GM12878 (cell line): ENCODE measurements at regions not wholly inside any gene's neighbourhood (a gene's known extent, or its start where the extent isn't known, plus 50 kb on each side); places are given as distances from the start of the nearest gene placed in this dataset.

Experiments used
- ATF7 ChIP-seq: fragments of 450-650 bp; IDR thresholded peaks from 2 replicates; pipeline ENCODE4 v1.6.1; 2016; ENCODE audit warnings: low read depth, mild to moderate bottlenecking
- SIN3A ChIP-seq: IDR thresholded peaks from 2 replicates; pipeline ENCODE4 v1.6.1; 2012; ENCODE audit warnings: low read depth, low read length, improper control_type of control experiment
- ZBTB40 ChIP-seq: fragments of 450-650 bp; IDR thresholded peaks from 2 replicates; pipeline ENCODE4 v1.6.1; 2016; ENCODE audit warnings: mild to moderate bottlenecking, moderate library complexity, borderline replicate concordance
- TF ChIP-seq, protein P1 (sequence below): fragments of 450-650 bp; IDR thresholded peaks from 2 replicates; pipeline ENCODE4 v1.6.1; 2018; ENCODE audit warnings: mild to moderate bottlenecking, low read depth, moderate library complexity; ENCODE audit not compliant: partially characterized antibody
- TF ChIP-seq, protein P2 (sequence below): fragments of 450-650 bp; IDR thresholded peaks from 2 replicates; pipeline ENCODE4 v1.6.1; 2017; ENCODE audit warnings: mild to moderate bottlenecking, moderate library complexity
- TF ChIP-seq, protein P3 (sequence below), 3 experiments: IDR thresholded peaks in 2 of 3; conservative IDR thresholded peaks in 1 of 3; 2 replicates each; pipeline ENCODE4 v1.5.1; 2011; ENCODE audit warnings: low read depth in 3 of 3, low read length in 3 of 3, mild to moderate bottlenecking in 3 of 3, control low read depth in 2 of 3, moderate library complexity in 2 of 3, inconsistent platforms in 1 of 3, mixed read lengths in 1 of 3; ENCODE audit not compliant: control insufficient read depth in 2 of 3, insufficient read depth in 1 of 3; ENCODE audit errors: extremely low read depth in 1 of 3

GRCh38 chr13:31895691-31896090 lies 135.9 kb upstream of the FRY start (continued):
- TF ChIP-seq, protein P1, sequence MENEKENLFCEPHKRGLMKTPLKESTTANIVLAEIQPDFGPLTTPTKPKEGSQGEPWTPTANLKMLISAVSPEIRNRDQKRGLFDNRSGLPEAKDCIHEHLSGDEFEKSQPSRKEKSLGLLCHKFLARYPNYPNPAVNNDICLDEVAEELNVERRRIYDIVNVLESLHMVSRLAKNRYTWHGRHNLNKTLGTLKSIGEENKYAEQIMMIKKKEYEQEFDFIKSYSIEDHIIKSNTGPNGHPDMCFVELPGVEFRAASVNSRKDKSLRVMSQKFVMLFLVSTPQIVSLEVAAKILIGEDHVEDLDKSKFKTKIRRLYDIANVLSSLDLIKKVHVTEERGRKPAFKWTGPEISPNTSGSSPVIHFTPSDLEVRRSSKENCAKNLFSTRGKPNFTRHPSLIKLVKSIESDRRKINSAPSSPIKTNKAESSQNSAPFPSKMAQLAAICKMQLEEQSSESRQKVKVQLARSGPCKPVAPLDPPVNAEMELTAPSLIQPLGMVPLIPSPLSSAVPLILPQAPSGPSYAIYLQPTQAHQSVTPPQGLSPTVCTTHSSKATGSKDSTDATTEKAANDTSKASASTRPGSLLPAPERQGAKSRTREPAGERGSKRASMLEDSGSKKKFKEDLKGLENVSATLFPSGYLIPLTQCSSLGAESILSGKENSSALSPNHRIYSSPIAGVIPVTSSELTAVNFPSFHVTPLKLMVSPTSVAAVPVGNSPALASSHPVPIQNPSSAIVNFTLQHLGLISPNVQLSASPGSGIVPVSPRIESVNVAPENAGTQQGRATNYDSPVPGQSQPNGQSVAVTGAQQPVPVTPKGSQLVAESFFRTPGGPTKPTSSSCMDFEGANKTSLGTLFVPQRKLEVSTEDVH = no peak
- no peak for TF ChIP-seq SIN3A
- no peak for TF ChIP-seq ATF7
- TF ChIP-seq, protein P2, sequence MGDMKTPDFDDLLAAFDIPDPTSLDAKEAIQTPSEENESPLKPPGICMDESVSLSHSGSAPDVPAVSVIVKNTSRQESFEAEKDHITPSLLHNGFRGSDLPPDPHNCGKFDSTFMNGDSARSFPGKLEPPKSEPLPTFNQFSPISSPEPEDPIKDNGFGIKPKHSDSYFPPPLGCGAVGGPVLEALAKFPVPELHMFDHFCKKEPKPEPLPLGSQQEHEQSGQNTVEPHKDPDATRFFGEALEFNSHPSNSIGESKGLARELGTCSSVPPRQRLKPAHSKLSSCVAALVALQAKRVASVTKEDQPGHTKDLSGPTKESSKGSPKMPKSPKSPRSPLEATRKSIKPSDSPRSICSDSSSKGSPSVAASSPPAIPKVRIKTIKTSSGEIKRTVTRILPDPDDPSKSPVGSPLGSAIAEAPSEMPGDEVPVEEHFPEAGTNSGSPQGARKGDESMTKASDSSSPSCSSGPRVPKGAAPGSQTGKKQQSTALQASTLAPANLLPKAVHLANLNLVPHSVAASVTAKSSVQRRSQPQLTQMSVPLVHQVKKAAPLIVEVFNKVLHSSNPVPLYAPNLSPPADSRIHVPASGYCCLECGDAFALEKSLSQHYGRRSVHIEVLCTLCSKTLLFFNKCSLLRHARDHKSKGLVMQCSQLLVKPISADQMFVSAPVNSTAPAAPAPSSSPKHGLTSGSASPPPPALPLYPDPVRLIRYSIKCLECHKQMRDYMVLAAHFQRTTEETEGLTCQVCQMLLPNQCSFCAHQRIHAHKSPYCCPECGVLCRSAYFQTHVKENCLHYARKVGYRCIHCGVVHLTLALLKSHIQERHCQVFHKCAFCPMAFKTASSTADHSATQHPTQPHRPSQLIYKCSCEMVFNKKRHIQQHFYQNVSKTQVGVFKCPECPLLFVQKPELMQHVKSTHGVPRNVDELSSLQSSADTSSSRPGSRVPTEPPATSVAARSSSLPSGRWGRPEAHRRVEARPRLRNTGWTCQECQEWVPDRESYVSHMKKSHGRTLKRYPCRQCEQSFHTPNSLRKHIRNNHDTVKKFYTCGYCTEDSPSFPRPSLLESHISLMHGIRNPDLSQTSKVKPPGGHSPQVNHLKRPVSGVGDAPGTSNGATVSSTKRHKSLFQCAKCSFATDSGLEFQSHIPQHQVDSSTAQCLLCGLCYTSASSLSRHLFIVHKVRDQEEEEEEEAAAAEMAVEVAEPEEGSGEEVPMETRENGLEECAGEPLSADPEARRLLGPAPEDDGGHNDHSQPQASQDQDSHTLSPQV = no peak
- TF ChIP-seq, protein P3, sequence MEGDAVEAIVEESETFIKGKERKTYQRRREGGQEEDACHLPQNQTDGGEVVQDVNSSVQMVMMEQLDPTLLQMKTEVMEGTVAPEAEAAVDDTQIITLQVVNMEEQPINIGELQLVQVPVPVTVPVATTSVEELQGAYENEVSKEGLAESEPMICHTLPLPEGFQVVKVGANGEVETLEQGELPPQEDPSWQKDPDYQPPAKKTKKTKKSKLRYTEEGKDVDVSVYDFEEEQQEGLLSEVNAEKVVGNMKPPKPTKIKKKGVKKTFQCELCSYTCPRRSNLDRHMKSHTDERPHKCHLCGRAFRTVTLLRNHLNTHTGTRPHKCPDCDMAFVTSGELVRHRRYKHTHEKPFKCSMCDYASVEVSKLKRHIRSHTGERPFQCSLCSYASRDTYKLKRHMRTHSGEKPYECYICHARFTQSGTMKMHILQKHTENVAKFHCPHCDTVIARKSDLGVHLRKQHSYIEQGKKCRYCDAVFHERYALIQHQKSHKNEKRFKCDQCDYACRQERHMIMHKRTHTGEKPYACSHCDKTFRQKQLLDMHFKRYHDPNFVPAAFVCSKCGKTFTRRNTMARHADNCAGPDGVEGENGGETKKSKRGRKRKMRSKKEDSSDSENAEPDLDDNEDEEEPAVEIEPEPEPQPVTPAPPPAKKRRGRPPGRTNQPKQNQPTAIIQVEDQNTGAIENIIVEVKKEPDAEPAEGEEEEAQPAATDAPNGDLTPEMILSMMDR (IDR thresholded peaks at IDR 0.05 in 2 of 3, conservative IDR thresholded peaks at IDR 0.05 in 1 of 3; ENCODE audit: control insufficient read depth in 2 of 3, extremely low read depth in 1 of 3, insufficient read depth in 1 of 3, low read depth in 3 of 3, low read length in 3 of 3) = no peak
- no peak for TF ChIP-seq ZBTB40
